ENCODE measurements at regions not wholly inside any gene's neighbourhood (a gene's known extent, or its start where the extent isn't known, plus 50 kb on each side); places are given as distances from the start of the nearest gene placed in this dataset.

GRCh38 chr10:108254089-108254488 lies 1089.6 kb upstream of the SORCS1 start:
- peaks cover 0 to 2% of the 10 kb centered on the region in 2 donors for H3K9me3 ChIP-seq (ENCODE audit: control insufficient read depth in 2 of 2, low read length in 2 of 2)
- H3K4me3 ChIP-seq (ENCODE audit: low read length in 2 of 2), result no peak overlapping the region
- H3K4me1 ChIP-seq (ENCODE audit: control insufficient read depth, insufficient read depth, low read length), result no peaks in the 10 kb centered on the region
- H3K27me3 ChIP-seq (ENCODE audit: control insufficient read depth in 1 of 2, insufficient read depth in 2 of 2, low read length in 2 of 2), result no peaks in the 10 kb centered on the region
- H3K36me3 ChIP-seq (ENCODE audit: control insufficient read depth in 2 of 2, insufficient read depth in 2 of 2, low read length in 2 of 2), result no peaks in the 10 kb centered on the region
- H3K9ac ChIP-seq (ENCODE audit: low read length in 2 of 2), result no peak overlapping the region
- H3K27ac ChIP-seq (ENCODE audit: low read length), result no peak overlapping the region

GRCh38 chr10:108252771-108253170 lies 1088.3 kb upstream of the SORCS1 start:
- Histone ChIP-seq H3K4me1 (ENCODE audit: control insufficient read depth, insufficient read depth, low read length) (no peaks in the 10 kb centered on the region), H3K27ac (ENCODE audit: low read length) (no peak overlapping the region), H3K4me3 (ENCODE audit: low read length in 2 of 2) (no peak overlapping the region), H3K27me3 (ENCODE audit: control insufficient read depth in 1 of 2, insufficient read depth in 2 of 2, low read length in 2 of 2) (no peaks in the 10 kb centered on the region), H3K9ac (ENCODE audit: low read length in 2 of 2) (no peak overlapping the region), H3K36me3 (ENCODE audit: control insufficient read depth in 2 of 2, insufficient read depth in 2 of 2, low read length in 2 of 2) (no peaks in the 10 kb centered on the region), H3K9me3 (ENCODE audit: control insufficient read depth in 2 of 2, low read length in 2 of 2) (no peaks in the 10 kb centered on the region)

- H3K9ac ChIP-seq (ENCODE audit: low read length in 2 of 2), result no peak overlapping the region
- no peak overlapping the region for H3K4me3 ChIP-seq (ENCODE audit: low read length in 2 of 2)
- H3K27me3 ChIP-seq (ENCODE audit: control insufficient read depth in 1 of 2, insufficient read depth in 2 of 2, low read length in 2 of 2), result no peaks in the 10 kb centered on the region
- H3K9me3 ChIP-seq (ENCODE audit: control insufficient read depth in 2 of 2, low read length in 2 of 2), result no peaks in the 10 kb centered on the region
- no peak overlapping the region for H3K27ac ChIP-seq (ENCODE audit: low read length)
- H3K4me1 ChIP-seq (ENCODE audit: control insufficient read depth, insufficient read depth, low read length), result no peaks in the 10 kb centered on the region
- H3K36me3 ChIP-seq (ENCODE audit: control insufficient read depth in 2 of 2, insufficient read depth in 2 of 2, low read length in 2 of 2), result no peaks in the 10 kb centered on the region
Measured at GRCh38 chr10:108250936-108251620, 1086.6 kb upstream of the SORCS1 start.

- no peak overlapping the region for H3K27ac ChIP-seq (ENCODE audit: low read length)
- H3K9me3 ChIP-seq (ENCODE audit: control insufficient read depth in 2 of 2, low read length in 2 of 2), result peaks cover 0 to 4% of the 10 kb centered on the region in 2 donors
- H3K4me3 ChIP-seq (ENCODE audit: low read length in 2 of 2), result no peak overlapping the region
Measured at GRCh38 chr10:108249940-108250339, 1085.4 kb upstream of the SORCS1 start.

GRCh38 chr10:108244443-108245228 lies 1080.1 kb upstream of the SORCS1 start:
- no peak overlapping the region for H3K9ac ChIP-seq (ENCODE audit: low read length in 2 of 2)
- H3K27me3 ChIP-seq (ENCODE audit: control insufficient read depth in 1 of 2, insufficient read depth in 2 of 2, low read length in 2 of 2), result no peaks in the 10 kb centered on the region
- H3K9me3 ChIP-seq (ENCODE audit: control insufficient read depth in 2 of 2, low read length in 2 of 2), result peaks cover 0 to 7% of the 10 kb centered on the region in 2 donors
- no peaks in the 10 kb centered on the region for H3K4me1 ChIP-seq (ENCODE audit: control insufficient read depth, insufficient read depth, low read length)
- H3K27ac ChIP-seq (ENCODE audit: low read length), result no peak overlapping the region
- no peak overlapping the region for H3K4me3 ChIP-seq (ENCODE audit: low read length in 2 of 2)
- H3K36me3 ChIP-seq (ENCODE audit: control insufficient read depth in 2 of 2, insufficient read depth in 2 of 2, low read length in 2 of 2), result no peaks in the 10 kb centered on the region

More at GRCh38 chr10:108249940-108250339, 1085.4 kb upstream of the SORCS1 start:
- no peak overlapping the region for H3K9ac ChIP-seq (ENCODE audit: low read length in 2 of 2)
- no peaks in the 10 kb centered on the region for H3K36me3 ChIP-seq (ENCODE audit: control insufficient read depth in 2 of 2, insufficient read depth in 2 of 2, low read length in 2 of 2)
- no peaks in the 10 kb centered on the region for H3K4me1 ChIP-seq (ENCODE audit: control insufficient read depth, insufficient read depth, low read length)
- H3K27me3 ChIP-seq (ENCODE audit: control insufficient read depth in 1 of 2, insufficient read depth in 2 of 2, low read length in 2 of 2), result no peaks in the 10 kb centered on the region

GRCh38 chr10:108241166-108241565 lies 1076.7 kb upstream of the SORCS1 start:
- H3K36me3 ChIP-seq (ENCODE audit: control insufficient read depth in 2 of 2, insufficient read depth in 2 of 2, low read length in 2 of 2), result no peaks in the 10 kb centered on the region
- no peaks in the 10 kb centered on the region for H3K4me1 ChIP-seq (ENCODE audit: control insufficient read depth, insufficient read depth, low read length)
- H3K27ac ChIP-seq (ENCODE audit: low read length), result no peak overlapping the region
- no peak overlapping the region for H3K4me3 ChIP-seq (ENCODE audit: low read length in 2 of 2)
- no peaks in the 10 kb centered on the region for H3K27me3 ChIP-seq (ENCODE audit: control insufficient read depth in 1 of 2, insufficient read depth in 2 of 2, low read length in 2 of 2)
- no peak overlapping the region for H3K9ac ChIP-seq (ENCODE audit: low read length in 2 of 2)
- H3K9me3 ChIP-seq (ENCODE audit: control insufficient read depth in 2 of 2, low read length in 2 of 2), result peaks cover 0 to 7% of the 10 kb centered on the region in 2 donors

GRCh38 chr10:108238261-108238660 lies 1073.8 kb upstream of the SORCS1 start:
- Histone ChIP-seq H3K27ac (ENCODE audit: low read length) (no peak overlapping the region), H3K9me3 (ENCODE audit: control insufficient read depth in 2 of 2, low read length in 2 of 2) (no peaks in the 10 kb centered on the region), H3K36me3 (ENCODE audit: control insufficient read depth in 2 of 2, insufficient read depth in 2 of 2, low read length in 2 of 2) (no peaks in the 10 kb centered on the region), H3K4me1 (ENCODE audit: control insufficient read depth, insufficient read depth, low read length) (no peaks in the 10 kb centered on the region), H3K4me3 (ENCODE audit: low read length in 2 of 2) (no peak overlapping the region), H3K27me3 (ENCODE audit: control insufficient read depth in 1 of 2, insufficient read depth in 2 of 2, low read length in 2 of 2) (no peaks in the 10 kb centered on the region), H3K9ac (ENCODE audit: low read length in 2 of 2) (no peak overlapping the region)

- Histone ChIP-seq H3K4me1 (ENCODE audit: control insufficient read depth, insufficient read depth, low read length) (no peaks in the 10 kb centered on the region), H3K9me3 (ENCODE audit: control insufficient read depth in 2 of 2, low read length in 2 of 2) (no peaks in the 10 kb centered on the region), H3K27me3 (ENCODE audit: control insufficient read depth in 1 of 2, insufficient read depth in 2 of 2, low read length in 2 of 2) (no peaks in the 10 kb centered on the region), H3K27ac (ENCODE audit: low read length) (no peak overlapping the region), H3K9ac (ENCODE audit: low read length in 2 of 2) (no peak overlapping the region), H3K4me3 (ENCODE audit: low read length in 2 of 2) (no peak overlapping the region), H3K36me3 (ENCODE audit: control insufficient read depth in 2 of 2, insufficient read depth in 2 of 2, low read length in 2 of 2) (no peaks in the 10 kb centered on the region)
Measured at GRCh38 chr10:108230478-108231170, 1066.1 kb upstream of the SORCS1 start.

GRCh38 chr10:108208732-108209131 lies 1044.2 kb upstream of the SORCS1 start:
- Histone ChIP-seq H3K4me1 (ENCODE audit: control insufficient read depth, insufficient read depth, low read length) (no peaks in the 10 kb centered on the region), H3K9ac (ENCODE audit: low read length in 2 of 2) (no peak overlapping the region), H3K27me3 (ENCODE audit: control insufficient read depth in 1 of 2, insufficient read depth in 2 of 2, low read length in 2 of 2) (no peaks in the 10 kb centered on the region), H3K36me3 (ENCODE audit: control insufficient read depth in 2 of 2, insufficient read depth in 2 of 2, low read length in 2 of 2) (no peaks in the 10 kb centered on the region), H3K27ac (ENCODE audit: low read length) (no peak overlapping the region), H3K9me3 (ENCODE audit: control insufficient read depth in 2 of 2, low read length in 2 of 2) (no peaks in the 10 kb centered on the region), H3K4me3 (ENCODE audit: low read length in 2 of 2) (no peak overlapping the region)

GRCh38 chr10:108208038-108208437 lies 1043.5 kb upstream of the SORCS1 start:
- Histone ChIP-seq H3K36me3 (ENCODE audit: control insufficient read depth in 2 of 2, insufficient read depth in 2 of 2, low read length in 2 of 2) (no peaks in the 10 kb centered on the region), H3K27ac (ENCODE audit: low read length) (no peak overlapping the region)

More at GRCh38 chr10:108208038-108208437, 1043.5 kb upstream of the SORCS1 start:
- Histone ChIP-seq H3K27me3 (ENCODE audit: control insufficient read depth in 1 of 2, insufficient read depth in 2 of 2, low read length in 2 of 2) (no peaks in the 10 kb centered on the region), H3K9ac (ENCODE audit: low read length in 2 of 2) (no peak overlapping the region), H3K4me3 (ENCODE audit: low read length in 2 of 2) (no peak overlapping the region), H3K9me3 (ENCODE audit: control insufficient read depth in 2 of 2, low read length in 2 of 2) (no peaks in the 10 kb centered on the region), H3K4me1 (ENCODE audit: control insufficient read depth, insufficient read depth, low read length) (no peaks in the 10 kb centered on the region)

All from stomach smooth muscle (tissue), 2 donors.